ENCODE measurements at regions not wholly inside any gene's neighbourhood (a gene's known extent, or its start where the extent isn't known, plus 50 kb on each side); places are given as distances from the start of the nearest gene placed in this dataset.

GRCh38 chr9:99336531-99336930, 114.4 kb downstream of the SEC61B start (continued):
- TF ChIP-seq PREB (CRISPR knock-in tag; IDR thresholded peaks at IDR 0.05; ENCODE audit: borderline replicate concordance) (no peak), SP1 (CRISPR knock-in tag; conservative IDR thresholded peaks at IDR 0.05) (no peak), CREB1 (CRISPR knock-in tag; IDR thresholded peaks at IDR 0.05) (no peak), CBFB (CRISPR knock-in tag; IDR thresholded peaks at IDR 0.05; ENCODE audit: low read depth) (no peak), RORB (CRISPR knock-in tag; IDR thresholded peaks at IDR 0.05) (no peak), FOXK1 (CRISPR knock-in tag; IDR thresholded peaks at IDR 0.05) (no peak), JAZF1 (CRISPR knock-in tag; IDR thresholded peaks at IDR 0.05) (no peak), GTF2I (CRISPR knock-in tag; conservative IDR thresholded peaks at IDR 0.05) (no peak)

- POLR2A ChIA-PET, result no interaction called here
- Mint-ChIP-seq H3K27ac (no peak overlapping the region), H3K4me3 (no peak overlapping the region), H3K4me1 (no peaks in the 10 kb centered on the region), H3K36me3 (no peaks in the 10 kb centered on the region), H3K27me3 (ENCODE audit: low read depth) (no peaks in the 10 kb centered on the region), H3K9me3 (peaks cover 9% of the 10 kb centered on the region; the same call in 1 of the 2 replicates)
- ATAC-seq (no peak), DNase-seq (ENCODE audit: low spot score) (no peak)
- TF ChIP-seq FOXP1 (CRISPR knock-in tag; IDR thresholded peaks at IDR 0.05; ENCODE audit: borderline replicate concordance) (no peak), ZNF396 (CRISPR knock-in tag; IDR thresholded peaks at IDR 0.05; ENCODE audit: borderline replicate concordance) (no peak), ZNF416 (CRISPR knock-in tag; IDR thresholded peaks at IDR 0.05) (no peak), GRHL2 (CRISPR knock-in tag; IDR thresholded peaks at IDR 0.05; ENCODE audit: insufficient replicate concordance, severe bottlenecking) (no peak), ZNF671 (CRISPR knock-in tag; IDR thresholded peaks at IDR 0.05) (no peak), FOXJ3 (CRISPR knock-in tag; IDR thresholded peaks at IDR 0.05; ENCODE audit: borderline replicate concordance) (no peak), NR2C2 (CRISPR knock-in tag; IDR thresholded peaks at IDR 0.05) (no peak), KAT7 (CRISPR knock-in tag; IDR thresholded peaks at IDR 0.05; ENCODE audit: borderline replicate concordance) (no peak)
- CTCF ChIA-PET, result interaction anchor here (0.6 kb wide), 1 partner anchor 84 kb away, joined by 4 read pairs; no protein-coding TSS in a partner anchor
These were observed 118.2 kb downstream of the SEC61B start for GRCh38 chr9:99340281-99340680.

GRCh38 chr9:99341686-99342085, 119.6 kb downstream of the SEC61B start:
- Mint-ChIP-seq H3K36me3 (no peaks in the 10 kb centered on the region), H3K27ac (no peak overlapping the region), H3K4me3 (no peak overlapping the region), H3K27me3 (ENCODE audit: low read depth) (no peaks in the 10 kb centered on the region), H3K9me3 (peaks cover 9% of the 10 kb centered on the region; the same call in 1 of the 2 replicates), H3K4me1 (no peaks in the 10 kb centered on the region)
- ChIA-PET POLR2A (no interaction called here), CTCF (no interaction called here)
- DNase-seq (ENCODE audit: low spot score) (no peak), ATAC-seq (no peak)
- no peak for TF ChIP-seq ZNF671 (CRISPR knock-in tag; IDR thresholded peaks at IDR 0.05)
- TF ChIP-seq NFYB (CRISPR knock-in tag; conservative IDR thresholded peaks at IDR 0.05; ENCODE audit: low read depth), result no peak
- no peak for TF ChIP-seq RELA (CRISPR knock-in tag; IDR thresholded peaks at IDR 0.05; ENCODE audit: borderline replicate concordance)
- TF ChIP-seq, protein P1, sequence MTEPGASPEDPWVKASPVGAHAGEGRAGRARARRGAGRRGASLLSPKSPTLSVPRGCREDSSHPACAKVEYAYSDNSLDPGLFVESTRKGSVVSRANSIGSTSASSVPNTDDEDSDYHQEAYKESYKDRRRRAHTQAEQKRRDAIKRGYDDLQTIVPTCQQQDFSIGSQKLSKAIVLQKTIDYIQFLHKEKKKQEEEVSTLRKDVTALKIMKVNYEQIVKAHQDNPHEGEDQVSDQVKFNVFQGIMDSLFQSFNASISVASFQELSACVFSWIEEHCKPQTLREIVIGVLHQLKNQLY (CRISPR knock-in tag; IDR thresholded peaks at IDR 0.05), result no peak
- no peak for TF ChIP-seq TP53 (CRISPR knock-in tag; IDR thresholded peaks at IDR 0.05)
- TF ChIP-seq, protein P2, sequence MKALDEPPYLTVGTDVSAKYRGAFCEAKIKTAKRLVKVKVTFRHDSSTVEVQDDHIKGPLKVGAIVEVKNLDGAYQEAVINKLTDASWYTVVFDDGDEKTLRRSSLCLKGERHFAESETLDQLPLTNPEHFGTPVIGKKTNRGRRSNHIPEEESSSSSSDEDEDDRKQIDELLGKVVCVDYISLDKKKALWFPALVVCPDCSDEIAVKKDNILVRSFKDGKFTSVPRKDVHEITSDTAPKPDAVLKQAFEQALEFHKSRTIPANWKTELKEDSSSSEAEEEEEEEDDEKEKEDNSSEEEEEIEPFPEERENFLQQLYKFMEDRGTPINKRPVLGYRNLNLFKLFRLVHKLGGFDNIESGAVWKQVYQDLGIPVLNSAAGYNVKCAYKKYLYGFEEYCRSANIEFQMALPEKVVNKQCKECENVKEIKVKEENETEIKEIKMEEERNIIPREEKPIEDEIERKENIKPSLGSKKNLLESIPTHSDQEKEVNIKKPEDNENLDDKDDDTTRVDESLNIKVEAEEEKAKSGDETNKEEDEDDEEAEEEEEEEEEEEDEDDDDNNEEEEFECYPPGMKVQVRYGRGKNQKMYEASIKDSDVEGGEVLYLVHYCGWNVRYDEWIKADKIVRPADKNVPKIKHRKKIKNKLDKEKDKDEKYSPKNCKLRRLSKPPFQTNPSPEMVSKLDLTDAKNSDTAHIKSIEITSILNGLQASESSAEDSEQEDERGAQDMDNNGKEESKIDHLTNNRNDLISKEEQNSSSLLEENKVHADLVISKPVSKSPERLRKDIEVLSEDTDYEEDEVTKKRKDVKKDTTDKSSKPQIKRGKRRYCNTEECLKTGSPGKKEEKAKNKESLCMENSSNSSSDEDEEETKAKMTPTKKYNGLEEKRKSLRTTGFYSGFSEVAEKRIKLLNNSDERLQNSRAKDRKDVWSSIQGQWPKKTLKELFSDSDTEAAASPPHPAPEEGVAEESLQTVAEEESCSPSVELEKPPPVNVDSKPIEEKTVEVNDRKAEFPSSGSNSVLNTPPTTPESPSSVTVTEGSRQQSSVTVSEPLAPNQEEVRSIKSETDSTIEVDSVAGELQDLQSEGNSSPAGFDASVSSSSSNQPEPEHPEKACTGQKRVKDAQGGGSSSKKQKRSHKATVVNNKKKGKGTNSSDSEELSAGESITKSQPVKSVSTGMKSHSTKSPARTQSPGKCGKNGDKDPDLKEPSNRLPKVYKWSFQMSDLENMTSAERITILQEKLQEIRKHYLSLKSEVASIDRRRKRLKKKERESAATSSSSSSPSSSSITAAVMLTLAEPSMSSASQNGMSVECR (CRISPR knock-in tag; IDR thresholded peaks at IDR 0.05; ENCODE audit: borderline replicate concordance), result no peak

All from WTC11 (cell line).